Liver (tissue), 8 donors: ENCODE measurements at regions not wholly inside any gene's neighbourhood (a gene's known extent, or its start where the extent isn't known, plus 50 kb on each side); places are given as distances from the start of the nearest gene placed in this dataset.

Experiments used
- DNase-seq: peaks from one replicate; pipeline ENCODE4 v3.0.0-alpha.2; 2017; ENCODE audit warnings: low spot score
- H3K27ac ChIP-seq, 2 donors: one replicate each; pipeline ENCODE4 v1.7.0; 2013; ENCODE audit warnings: inconsistent platforms in 2 of 2, low read length in 2 of 2, control low read depth in 1 of 2, low read depth in 1 of 2, mild to moderate bottlenecking in 1 of 2
- H3K27me3 ChIP-seq, 4 donors: one replicate each; pipeline versions ENCODE4 v1.6.1 to v1.7.0; 2013; ENCODE audit warnings: low read length in 3 of 4, inconsistent platforms in 1 of 4, mild to moderate bottlenecking in 1 of 4, moderate library complexity in 1 of 4; ENCODE audit not compliant: control insufficient read depth in 4 of 4, insufficient read depth in 4 of 4
- H3K36me3 ChIP-seq, 4 donors: one replicate each; pipeline versions ENCODE4 v1.6.1 to v1.7.0; 2013; ENCODE audit warnings: low read length in 3 of 4, mild to moderate bottlenecking in 3 of 4, low read depth in 1 of 4, moderate library complexity in 1 of 4; ENCODE audit not compliant: control insufficient read depth in 4 of 4, insufficient read depth in 3 of 4
- H3K4me1 ChIP-seq, 4 donors: one replicate each; pipeline versions ENCODE4 v1.6.1 to v1.7.0; 2013; ENCODE audit warnings: low read length in 3 of 4, mild to moderate bottlenecking in 3 of 4, moderate library complexity in 1 of 4; ENCODE audit not compliant: control insufficient read depth in 4 of 4, insufficient read depth in 4 of 4
- H3K4me3 ChIP-seq, 3 donors: one replicate each; pipeline versions ENCODE4 v1.6.1 to v1.7.0; 2013; ENCODE audit warnings: low read length in 3 of 3, control low read depth in 1 of 3, low read depth in 1 of 3, mild to moderate bottlenecking in 1 of 3
- H3K9ac ChIP-seq, 2 donors: one replicate each; pipeline ENCODE4 v1.7.0; 2013; ENCODE audit warnings: low read length in 2 of 2, mild to moderate bottlenecking in 2 of 2, moderate library complexity in 2 of 2, control low read depth in 1 of 2, low read depth in 1 of 2
- H3K9me3 ChIP-seq, 4 donors: one replicate each; pipeline versions ENCODE4 v1.6.1 to v1.7.0; 2013; ENCODE audit warnings: low read length in 3 of 4; ENCODE audit not compliant: control insufficient read depth in 4 of 4
- ATF3 ChIP-seq: IDR thresholded peaks from 2 replicates; pipeline ENCODE4 v1.6.1; 2016; ENCODE audit warnings: antibody characterized with exemption
- CTCF ChIP-seq: fragments of 150-350 bp; IDR thresholded peaks from 2 replicates; pipeline ENCODE4 v1.5.1; 2017; ENCODE audit warnings: improper control_type of control experiment, low read depth, low read length; ENCODE audit not compliant: missing input control
- EGR1 ChIP-seq, 2 donors: IDR thresholded peaks; 2 replicates each; pipeline ENCODE4 v1.6.1; 2016 to 2018; ENCODE audit warnings: antibody characterized with exemption in 2 of 2, low read depth in 2 of 2
- FOXA1 ChIP-seq: IDR thresholded peaks from 2 replicates; pipeline ENCODE4 v1.6.1; 2016; ENCODE audit warnings: antibody characterized with exemption
- FOXA2 ChIP-seq: IDR thresholded peaks from 2 replicates; pipeline ENCODE4 v1.6.1; 2016; ENCODE audit warnings: antibody characterized with exemption
- GABPA ChIP-seq, 2 donors: IDR thresholded peaks in 1 of 2; conservative IDR thresholded peaks in 1 of 2; 2 replicates each; pipeline ENCODE4 v1.6.1; 2016; ENCODE audit warnings: antibody characterized with exemption in 2 of 2, mild to moderate bottlenecking in 1 of 2, moderate library complexity in 1 of 2
- HNF4A ChIP-seq, 2 donors: conservative IDR thresholded peaks; 2 replicates each; pipeline ENCODE4 v1.6.1; 2016; ENCODE audit warnings: antibody characterized with exemption in 2 of 2, mild to moderate bottlenecking in 2 of 2
- HNF4G ChIP-seq: IDR thresholded peaks from 2 replicates; pipeline ENCODE4 v1.6.1; 2016; ENCODE audit warnings: antibody characterized with exemption
- JUND ChIP-seq, 2 donors: IDR thresholded peaks; 2 replicates each; pipeline ENCODE4 v1.6.1; 2016; ENCODE audit warnings: antibody characterized with exemption in 2 of 2
- MAX ChIP-seq: IDR thresholded peaks from 2 replicates; pipeline ENCODE4 v1.6.1; 2016; ENCODE audit warnings: antibody characterized with exemption
- NR2F2 ChIP-seq: IDR thresholded peaks from 2 replicates; pipeline ENCODE4 v1.6.1; 2016; ENCODE audit warnings: antibody characterized with exemption
- RAD21 ChIP-seq, 2 donors: IDR thresholded peaks; 2 replicates each; pipeline ENCODE4 v1.6.1; 2016; ENCODE audit warnings: antibody characterized with exemption in 2 of 2, mild to moderate bottlenecking in 2 of 2
- REST ChIP-seq: IDR thresholded peaks from 2 replicates; pipeline ENCODE4 v1.6.1; 2016; ENCODE audit warnings: antibody characterized with exemption, mild to moderate bottlenecking
- RXRA ChIP-seq, 2 donors: IDR thresholded peaks; 2 replicates each; pipeline ENCODE4 v1.6.1; 2017 to 2018; ENCODE audit warnings: antibody characterized with exemption in 2 of 2, mild to moderate bottlenecking in 1 of 2
- SP1 ChIP-seq: IDR thresholded peaks from 2 replicates; pipeline ENCODE4 v1.6.1; 2018; ENCODE audit warnings: antibody characterized with exemption, mild to moderate bottlenecking
- TAF1 ChIP-seq: conservative IDR thresholded peaks from 2 replicates; pipeline ENCODE4 v1.6.1; 2016; ENCODE audit warnings: antibody characterized with exemption, mild to moderate bottlenecking
- YY1 ChIP-seq: IDR thresholded peaks from 2 replicates; pipeline ENCODE4 v1.6.1; 2016; ENCODE audit warnings: antibody characterized with exemption, mild to moderate bottlenecking
- ZBTB33 ChIP-seq: IDR thresholded peaks from 2 replicates; pipeline ENCODE4 v1.6.1; 2016; ENCODE audit warnings: antibody characterized with exemption
- WGBS: extraction: QIAGEN DNeasy Blood & Tissue Kit; methylation state at CpG from one replicate; pipeline ENCODE4 v1.1.7; 2013; 5-methylcytosine and 5-hydroxymethylcytosine counted together
- donor health status: healthy.
- donor health status: healthy.
- donor health status: healthy.
- donor health status: healthy.
- donor health status: healthy.

GRCh38 chr4:173699841-173700475 lies 169.9 kb upstream of the HAND2 start:
- Histone ChIP-seq H3K36me3 (no peaks in the 10 kb centered on the region), H3K4me3 (no peak overlapping the region), H3K4me1 (peaks cover 0 to 13% (median 0%) of the 10 kb centered on the region in 4 donors), H3K27me3 (no peaks in the 10 kb centered on the region), H3K27ac (no peak overlapping the region), H3K9me3 (no peaks in the 10 kb centered on the region), H3K9ac (no peak overlapping the region)
- TF ChIP-seq REST, result no peak
- no peak for TF ChIP-seq FOXA2
- TF ChIP-seq ZBTB33, result no peak
- no peak for TF ChIP-seq RXRA (IDR thresholded peaks at IDR 0.05)
- no peak for TF ChIP-seq MAX
- no peak for TF ChIP-seq EGR1 (IDR thresholded peaks at IDR 0.05; ENCODE audit: low read depth in 2 of 2)
- no peak for TF ChIP-seq HNF4A (conservative IDR thresholded peaks at IDR 0.05)
- TF ChIP-seq NR2F2, result no peak
- no peak for TF ChIP-seq HNF4G
- no peak for TF ChIP-seq YY1
- TF ChIP-seq RAD21 (IDR thresholded peaks at IDR 0.05), result no peak
- no peak for TF ChIP-seq TAF1
- TF ChIP-seq JUND (IDR thresholded peaks at IDR 0.05), result no peak
- TF ChIP-seq ATF3, result no peak
- TF ChIP-seq FOXA1, result no peak
- TF ChIP-seq SP1, result no peak
- no peak for TF ChIP-seq CTCF
- TF ChIP-seq GABPA (IDR thresholded peaks at IDR 0.05 in 1 of 2, conservative IDR thresholded peaks at IDR 0.05 in 1 of 2), result no peak
- 76% methylated on average over 2 of the region's 2 CpGs for WGBS
- no peak for DNase-seq
